Neural cell (in vitro differentiated cells): ENCODE measurements at regions not wholly inside any gene's neighbourhood (a gene's known extent, or its start where the extent isn't known, plus 50 kb on each side); places are given as distances from the start of the nearest gene placed in this dataset.
"Not testable (repeated sequence)": the region's sequence is repeated elsewhere in the genome, so short reads cannot be mapped to it uniquely, and the experiment has no call there.

ENCODE experiments used
- H2AFZ ChIP-seq: fragments of 200-600, 300-800 bp; sonication (generic), shearing (Covaris generic); 2 replicates; pipeline ENCODE4 v1.6.0; 2014; ENCODE audit warnings: low read depth, mild to moderate bottlenecking, antibody characterized with exemption, low read length, moderate library complexity
- H3F3A ChIP-seq: fragments of 200-600 bp; shearing (Covaris generic); 2 replicates; pipeline ENCODE4 v1.6.1; 2016; ENCODE audit warnings: mild to moderate bottlenecking, moderate library complexity, mixed read lengths, antibody characterized with exemption, low read length; ENCODE audit not compliant: insufficient read depth, poor library complexity, severe bottlenecking
- H3K27ac ChIP-seq: fragments of 200-600, 300-800 bp; sonication (generic), shearing (Covaris generic); 2 replicates; pipeline ENCODE4 v1.5.1; 2014; ENCODE audit warnings: mild to moderate bottlenecking, low read length, moderate library complexity
- H3K27me3 ChIP-seq: fragments of 300-800, 200-600 bp; sonication (generic), shearing (Covaris generic); 2 replicates; pipeline ENCODE4 v1.6.0; 2014; ENCODE audit warnings: mild to moderate bottlenecking, low read depth, low read length, moderate library complexity; ENCODE audit not compliant: insufficient read depth
- H3K36me3 ChIP-seq: fragments of 300-800, 200-600 bp; sonication (generic), shearing (Covaris generic); 2 replicates; pipeline ENCODE4 v1.5.1; 2014; ENCODE audit warnings: mild to moderate bottlenecking, antibody characterized with exemption, low read length, moderate library complexity; ENCODE audit not compliant: insufficient read depth
- H3K4me2 ChIP-seq: fragments of 300-800, 200-600 bp; sonication (generic), shearing (Covaris generic); 2 replicates; pipeline ENCODE4 v1.6.0; 2014; ENCODE audit warnings: mild to moderate bottlenecking, low read length
- H3K4me3 ChIP-seq: fragments of 300-800, 200-600 bp; sonication (generic), shearing (Covaris generic); 2 replicates; pipeline ENCODE4 v1.5.1; 2014; ENCODE audit warnings: mild to moderate bottlenecking, low read length, moderate library complexity
- H3K79me2 ChIP-seq: fragments of 200-600 bp; shearing (Covaris generic); replicated peaks from 2 replicates; pipeline ENCODE4 v1.6.0; 2014; ENCODE audit warnings: mild to moderate bottlenecking, low read length, moderate library complexity; ENCODE audit not compliant: insufficient read depth
- H3K9ac ChIP-seq: fragments of 300-800, 200-600 bp; sonication (generic), shearing (Covaris generic); 2 replicates; pipeline ENCODE4 v1.6.1; 2016; ENCODE audit warnings: mild to moderate bottlenecking, low read length, mixed read lengths
- H3K9me2 ChIP-seq: fragments of 200-600 bp; shearing (Covaris generic); 2 replicates; pipeline ENCODE4 v1.6.1; 2016; ENCODE audit warnings: mild to moderate bottlenecking, low read length, mixed read lengths; ENCODE audit not compliant: insufficient read depth
- H3K9me3 ChIP-seq: fragments of 200-600, 300-800 bp; sonication (generic), shearing (Covaris generic); 2 replicates; pipeline ENCODE4 v1.6.1; 2016; ENCODE audit warnings: mild to moderate bottlenecking, mixed run types, low read length, moderate library complexity, mixed read lengths
- H4K20me1 ChIP-seq: fragments of 200-600 bp; shearing (Covaris generic); 2 replicates; pipeline ENCODE4 v1.6.1; 2016; ENCODE audit warnings: mild to moderate bottlenecking, mixed run types; ENCODE audit not compliant: insufficient read depth
- CTCF ChIP-seq: fragments of 450-650 bp; IDR thresholded peaks from 2 replicates; pipeline ENCODE4 v1.5.1; 2014; ENCODE audit warnings: antibody characterized with exemption, mild to moderate bottlenecking, moderate library complexity; ENCODE audit not compliant: poor library complexity, severe bottlenecking
- EP300 ChIP-seq: fragments of 450-650 bp; conservative IDR thresholded peaks from 2 replicates; pipeline ENCODE4 v1.6.1; 2014; ENCODE audit warnings: antibody characterized with exemption, mild to moderate bottlenecking, moderate library complexity; ENCODE audit not compliant: poor library complexity, severe bottlenecking
- EZH2 ChIP-seq: fragments of 200-600, 300-800 bp; shearing (Covaris generic), sonication (generic); IDR thresholded peaks from 2 replicates; pipeline ENCODE4 v1.6.1; 2014; ENCODE audit warnings: antibody characterized with exemption, low read length, borderline replicate concordance, mild to moderate bottlenecking; ENCODE audit not compliant: insufficient read depth, poor library complexity, severe bottlenecking
- MXI1 ChIP-seq: fragments of 450-650 bp; conservative IDR thresholded peaks from 2 replicates; pipeline ENCODE4 v1.6.1; 2014; ENCODE audit warnings: antibody characterized with exemption, mild to moderate bottlenecking; ENCODE audit not compliant: poor library complexity, severe bottlenecking
- POLR2AphosphoS5 ChIP-seq: IDR thresholded peaks from 2 replicates; pipeline ENCODE4 v1.6.1; 2012
- RAD21 ChIP-seq: fragments of 450-650 bp; conservative IDR thresholded peaks from 2 replicates; pipeline ENCODE4 v1.6.1; 2014; ENCODE audit warnings: antibody characterized with exemption, mild to moderate bottlenecking, moderate library complexity
- REST ChIP-seq: IDR thresholded peaks from 2 replicates; pipeline ENCODE4 v1.6.1; 2012; ENCODE audit warnings: borderline replicate concordance
- SMC3 ChIP-seq: fragments of 450-650 bp; conservative IDR thresholded peaks from 2 replicates; pipeline ENCODE4 v1.6.1; 2014; ENCODE audit warnings: antibody characterized with exemption, mild to moderate bottlenecking, moderate library complexity; ENCODE audit not compliant: poor library complexity
- TAF1 ChIP-seq: IDR thresholded peaks from 2 replicates; pipeline ENCODE4 v1.6.1; 2012; ENCODE audit warnings: low read depth

- no peak overlapping the region for H3K9ac ChIP-seq
- H3K9me2 ChIP-seq, result no peaks in the 10 kb centered on the region
- TF ChIP-seq CTCF (no peak), EP300 (no peak), MXI1 (no peak), RAD21 (no peak), EZH2 (no peak), REST (no peak), POLR2AphosphoS5 (no peak), TAF1 (no peak), SMC3 (no peak)
- no peaks in the 10 kb centered on the region for H3K27me3 ChIP-seq
- H3K79me2 ChIP-seq, result no peaks in the 10 kb centered on the region
- H3F3A ChIP-seq, result no peaks in the 10 kb centered on the region
- H3K27ac ChIP-seq, result no peak overlapping the region
- H3K4me3 ChIP-seq, result no peak overlapping the region
- no peak overlapping the region for H2AFZ ChIP-seq
- no peaks in the 10 kb centered on the region for H3K36me3 ChIP-seq
- no peaks in the 10 kb centered on the region for H3K9me3 ChIP-seq
- H3K4me2 ChIP-seq, result no peak overlapping the region
- no peaks in the 10 kb centered on the region for H4K20me1 ChIP-seq
These were observed 77.6 kb downstream of the XCL2 start for GRCh38 chr1:168466092-168466713.

GRCh38 chr1:168461108-168461507 is 82.7 kb downstream of the XCL2 start:
- H3K27ac ChIP-seq, H4K20me1 ChIP-seq, H3K36me3 ChIP-seq, H3K4me2 ChIP-seq, H3K9me3 ChIP-seq, H2AFZ ChIP-seq, H3F3A ChIP-seq, H3K79me2 ChIP-seq, H3K27me3 ChIP-seq, H3K9me2 ChIP-seq, H3K4me3 ChIP-seq, H3K9ac ChIP-seq: not testable (repeated sequence)

- H3K4me3 ChIP-seq, H3K79me2 ChIP-seq, H4K20me1 ChIP-seq, H3K9me3 ChIP-seq, H3K27me3 ChIP-seq, H3K36me3 ChIP-seq, H3K9ac ChIP-seq, H3K27ac ChIP-seq, H3F3A ChIP-seq, H2AFZ ChIP-seq, H3K9me2 ChIP-seq, H3K4me2 ChIP-seq: not testable (repeated sequence)
These were observed 86.5 kb downstream of the XCL2 start for GRCh38 chr1:168457296-168457695.
